ENCODE measurements at regions not wholly inside any gene's neighbourhood (a gene's known extent, or its start where the extent isn't known, plus 50 kb on each side); places are given as distances from the start of the nearest gene placed in this dataset.
"Not testable (repeated sequence)": the region's sequence is repeated elsewhere in the genome, so short reads cannot be mapped to it uniquely, and the experiment has no call there.

DNA sequence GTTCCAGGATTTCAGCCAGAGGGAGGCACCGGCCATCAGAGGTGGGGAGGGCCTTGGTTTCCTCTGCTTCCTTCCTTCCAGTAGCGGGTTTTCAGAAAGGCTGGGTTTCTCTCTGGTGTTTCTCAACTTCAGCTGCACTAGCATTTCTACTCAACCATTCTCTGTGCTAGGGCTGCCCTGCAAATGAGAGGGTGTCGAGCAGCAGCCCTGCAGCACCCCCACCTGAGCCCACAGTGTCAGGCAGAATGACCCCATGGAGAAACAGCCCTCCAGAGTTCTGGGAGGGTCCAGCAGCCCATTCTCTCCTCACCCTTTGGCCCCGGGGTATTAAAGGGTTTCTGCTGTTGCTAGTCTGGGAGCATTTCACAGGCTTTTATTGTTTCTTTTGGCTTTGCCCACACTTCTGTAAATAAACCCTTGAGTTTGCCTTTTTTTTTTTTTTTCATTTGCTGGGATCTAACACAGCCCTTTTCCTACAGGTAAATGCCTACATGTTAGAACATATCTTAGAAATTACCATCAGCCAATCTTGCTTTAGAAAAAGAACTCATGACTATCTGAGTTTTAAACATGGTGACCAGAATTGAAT lies 151.5 kb upstream of the VIPR2 start:
- no peak for DNase-seq (ENCODE audit: low spot score)
- H3K4me1 ChIP-seq (ENCODE audit: control insufficient read depth in 4 of 4, insufficient read depth in 4 of 4, low read length in 3 of 4) = no peaks in the 10 kb centered on the region
- H3K36me3 ChIP-seq (ENCODE audit: control insufficient read depth in 4 of 4, insufficient read depth in 3 of 4, low read depth in 1 of 4, low read length in 3 of 4) = no peaks in the 10 kb centered on the region
- TF ChIP-seq, protein P1, sequence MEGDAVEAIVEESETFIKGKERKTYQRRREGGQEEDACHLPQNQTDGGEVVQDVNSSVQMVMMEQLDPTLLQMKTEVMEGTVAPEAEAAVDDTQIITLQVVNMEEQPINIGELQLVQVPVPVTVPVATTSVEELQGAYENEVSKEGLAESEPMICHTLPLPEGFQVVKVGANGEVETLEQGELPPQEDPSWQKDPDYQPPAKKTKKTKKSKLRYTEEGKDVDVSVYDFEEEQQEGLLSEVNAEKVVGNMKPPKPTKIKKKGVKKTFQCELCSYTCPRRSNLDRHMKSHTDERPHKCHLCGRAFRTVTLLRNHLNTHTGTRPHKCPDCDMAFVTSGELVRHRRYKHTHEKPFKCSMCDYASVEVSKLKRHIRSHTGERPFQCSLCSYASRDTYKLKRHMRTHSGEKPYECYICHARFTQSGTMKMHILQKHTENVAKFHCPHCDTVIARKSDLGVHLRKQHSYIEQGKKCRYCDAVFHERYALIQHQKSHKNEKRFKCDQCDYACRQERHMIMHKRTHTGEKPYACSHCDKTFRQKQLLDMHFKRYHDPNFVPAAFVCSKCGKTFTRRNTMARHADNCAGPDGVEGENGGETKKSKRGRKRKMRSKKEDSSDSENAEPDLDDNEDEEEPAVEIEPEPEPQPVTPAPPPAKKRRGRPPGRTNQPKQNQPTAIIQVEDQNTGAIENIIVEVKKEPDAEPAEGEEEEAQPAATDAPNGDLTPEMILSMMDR (IDR thresholded peaks at IDR 0.05; ENCODE audit: low read depth, low read length, missing input control) = no peak
- TF ChIP-seq FOXA2 (IDR thresholded peaks at IDR 0.05) (no peak), NR2F2 (IDR thresholded peaks at IDR 0.05) (no peak), FOXA1 (IDR thresholded peaks at IDR 0.05) (no peak), EGR1 (IDR thresholded peaks at IDR 0.05; ENCODE audit: low read depth in 2 of 2) (no peak), HNF4A (conservative IDR thresholded peaks at IDR 0.05) (no peak)
- TF ChIP-seq, protein P2, sequence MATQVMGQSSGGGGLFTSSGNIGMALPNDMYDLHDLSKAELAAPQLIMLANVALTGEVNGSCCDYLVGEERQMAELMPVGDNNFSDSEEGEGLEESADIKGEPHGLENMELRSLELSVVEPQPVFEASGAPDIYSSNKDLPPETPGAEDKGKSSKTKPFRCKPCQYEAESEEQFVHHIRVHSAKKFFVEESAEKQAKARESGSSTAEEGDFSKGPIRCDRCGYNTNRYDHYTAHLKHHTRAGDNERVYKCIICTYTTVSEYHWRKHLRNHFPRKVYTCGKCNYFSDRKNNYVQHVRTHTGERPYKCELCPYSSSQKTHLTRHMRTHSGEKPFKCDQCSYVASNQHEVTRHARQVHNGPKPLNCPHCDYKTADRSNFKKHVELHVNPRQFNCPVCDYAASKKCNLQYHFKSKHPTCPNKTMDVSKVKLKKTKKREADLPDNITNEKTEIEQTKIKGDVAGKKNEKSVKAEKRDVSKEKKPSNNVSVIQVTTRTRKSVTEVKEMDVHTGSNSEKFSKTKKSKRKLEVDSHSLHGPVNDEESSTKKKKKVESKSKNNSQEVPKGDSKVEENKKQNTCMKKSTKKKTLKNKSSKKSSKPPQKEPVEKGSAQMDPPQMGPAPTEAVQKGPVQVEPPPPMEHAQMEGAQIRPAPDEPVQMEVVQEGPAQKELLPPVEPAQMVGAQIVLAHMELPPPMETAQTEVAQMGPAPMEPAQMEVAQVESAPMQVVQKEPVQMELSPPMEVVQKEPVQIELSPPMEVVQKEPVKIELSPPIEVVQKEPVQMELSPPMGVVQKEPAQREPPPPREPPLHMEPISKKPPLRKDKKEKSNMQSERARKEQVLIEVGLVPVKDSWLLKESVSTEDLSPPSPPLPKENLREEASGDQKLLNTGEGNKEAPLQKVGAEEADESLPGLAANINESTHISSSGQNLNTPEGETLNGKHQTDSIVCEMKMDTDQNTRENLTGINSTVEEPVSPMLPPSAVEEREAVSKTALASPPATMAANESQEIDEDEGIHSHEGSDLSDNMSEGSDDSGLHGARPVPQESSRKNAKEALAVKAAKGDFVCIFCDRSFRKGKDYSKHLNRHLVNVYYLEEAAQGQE (IDR thresholded peaks at IDR 0.05) = no peak
- TF ChIP-seq, protein P3, sequence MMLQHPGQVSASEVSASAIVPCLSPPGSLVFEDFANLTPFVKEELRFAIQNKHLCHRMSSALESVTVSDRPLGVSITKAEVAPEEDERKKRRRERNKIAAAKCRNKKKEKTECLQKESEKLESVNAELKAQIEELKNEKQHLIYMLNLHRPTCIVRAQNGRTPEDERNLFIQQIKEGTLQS (IDR thresholded peaks at IDR 0.05) = no peak
- TF ChIP-seq, protein P4, sequence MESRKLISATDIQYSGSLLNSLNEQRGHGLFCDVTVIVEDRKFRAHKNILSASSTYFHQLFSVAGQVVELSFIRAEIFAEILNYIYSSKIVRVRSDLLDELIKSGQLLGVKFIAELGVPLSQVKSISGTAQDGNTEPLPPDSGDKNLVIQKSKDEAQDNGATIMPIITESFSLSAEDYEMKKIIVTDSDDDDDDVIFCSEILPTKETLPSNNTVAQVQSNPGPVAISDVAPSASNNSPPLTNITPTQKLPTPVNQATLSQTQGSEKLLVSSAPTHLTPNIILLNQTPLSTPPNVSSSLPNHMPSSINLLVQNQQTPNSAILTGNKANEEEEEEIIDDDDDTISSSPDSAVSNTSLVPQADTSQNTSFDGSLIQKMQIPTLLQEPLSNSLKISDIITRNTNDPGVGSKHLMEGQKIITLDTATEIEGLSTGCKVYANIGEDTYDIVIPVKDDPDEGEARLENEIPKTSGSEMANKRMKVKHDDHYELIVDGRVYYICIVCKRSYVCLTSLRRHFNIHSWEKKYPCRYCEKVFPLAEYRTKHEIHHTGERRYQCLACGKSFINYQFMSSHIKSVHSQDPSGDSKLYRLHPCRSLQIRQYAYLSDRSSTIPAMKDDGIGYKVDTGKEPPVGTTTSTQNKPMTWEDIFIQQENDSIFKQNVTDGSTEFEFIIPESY (IDR thresholded peaks at IDR 0.05) = no peak
- no peaks in the 10 kb centered on the region for H3K27me3 ChIP-seq (ENCODE audit: control insufficient read depth in 4 of 4, insufficient read depth in 4 of 4, low read length in 3 of 4)
- H3K9me3 ChIP-seq (ENCODE audit: control insufficient read depth in 4 of 4, low read length in 3 of 4) = peaks cover 0 to 3% (median 0%) of the 10 kb centered on the region in 4 donors
- no peak overlapping the region for H3K27ac ChIP-seq (ENCODE audit: low read depth in 1 of 2, low read length in 2 of 2)
- H3K4me3 ChIP-seq (ENCODE audit: low read depth in 1 of 3, low read length in 3 of 3) = no peak overlapping the region
- H3K9ac ChIP-seq (ENCODE audit: low read depth in 1 of 2, low read length in 2 of 2) = no peak overlapping the region
- 47% methylated on average over 4 of the region's 4 CpGs for WGBS

DNA sequence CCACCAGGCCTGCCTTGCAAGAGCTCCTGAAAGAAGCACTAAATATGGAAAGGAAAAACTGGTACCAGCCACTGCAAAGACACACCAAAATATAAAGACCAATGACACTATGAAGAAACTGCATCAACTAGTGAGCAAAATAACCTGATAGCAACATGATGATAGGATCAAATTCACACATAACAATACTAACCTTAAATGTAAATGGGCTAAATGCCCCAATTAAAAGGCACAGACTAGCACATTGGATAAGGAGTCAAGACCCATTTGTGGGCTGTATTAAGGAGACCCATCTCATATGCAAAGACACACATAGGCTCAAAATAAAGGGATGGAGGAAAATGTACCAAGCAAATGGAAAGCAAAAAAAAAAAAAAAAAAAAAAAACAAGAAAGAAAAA lies 141.8 kb upstream of the VIPR2 start:
- H3K27ac ChIP-seq (ENCODE audit: low read depth in 1 of 2, low read length in 2 of 2); H3K27me3 ChIP-seq (ENCODE audit: control insufficient read depth in 4 of 4, insufficient read depth in 4 of 4, low read length in 3 of 4); DNase-seq (ENCODE audit: low spot score); H3K36me3 ChIP-seq (ENCODE audit: control insufficient read depth in 4 of 4, insufficient read depth in 3 of 4, low read depth in 1 of 4, low read length in 3 of 4); H3K9ac ChIP-seq (ENCODE audit: low read depth in 1 of 2, low read length in 2 of 2); H3K4me3 ChIP-seq (ENCODE audit: low read depth in 1 of 3, low read length in 3 of 3); H3K9me3 ChIP-seq (ENCODE audit: control insufficient read depth in 4 of 4, low read length in 3 of 4); H3K4me1 ChIP-seq (ENCODE audit: control insufficient read depth in 4 of 4, insufficient read depth in 4 of 4, low read length in 3 of 4): not testable (repeated sequence)

DNA sequence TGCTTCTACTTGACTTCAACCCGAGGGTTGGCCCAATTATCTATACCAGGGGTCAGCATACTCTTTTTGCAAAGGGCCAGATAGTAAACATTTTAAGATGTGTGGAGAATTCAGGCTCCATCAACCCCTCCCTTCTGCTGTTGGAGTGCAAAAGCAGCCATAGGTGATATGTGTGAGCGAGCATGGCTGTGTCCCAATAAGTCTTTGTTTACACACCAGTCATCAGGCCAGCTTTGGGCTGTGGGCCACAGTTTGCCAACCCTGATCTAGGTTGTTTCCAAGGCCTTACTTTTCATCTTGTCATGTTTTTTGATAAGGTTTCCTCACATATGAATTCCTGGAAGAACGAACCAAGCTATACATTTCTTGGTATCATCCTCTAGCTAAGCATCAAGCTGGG lies 136.9 kb upstream of the VIPR2 start:
- Histone ChIP-seq H3K9ac (ENCODE audit: low read depth in 1 of 2, low read length in 2 of 2) (no peak overlapping the region), H3K4me1 (ENCODE audit: control insufficient read depth in 4 of 4, insufficient read depth in 4 of 4, low read length in 3 of 4) (no peaks in the 10 kb centered on the region), H3K27me3 (ENCODE audit: control insufficient read depth in 4 of 4, insufficient read depth in 4 of 4, low read length in 3 of 4) (no peaks in the 10 kb centered on the region), H3K36me3 (ENCODE audit: control insufficient read depth in 4 of 4, insufficient read depth in 3 of 4, low read depth in 1 of 4, low read length in 3 of 4) (no peaks in the 10 kb centered on the region), H3K9me3 (ENCODE audit: control insufficient read depth in 4 of 4, low read length in 3 of 4) (peaks cover 0 to 4% (median 2%) of the 10 kb centered on the region in 4 donors), H3K4me3 (ENCODE audit: low read depth in 1 of 3, low read length in 3 of 3) (no peak overlapping the region), H3K27ac (ENCODE audit: low read depth in 1 of 2, low read length in 2 of 2) (no peak overlapping the region)
- no peak for DNase-seq (ENCODE audit: low spot score)
- 55% methylated on average over 3 of the region's 3 CpGs for WGBS
- TF ChIP-seq, protein P5, sequence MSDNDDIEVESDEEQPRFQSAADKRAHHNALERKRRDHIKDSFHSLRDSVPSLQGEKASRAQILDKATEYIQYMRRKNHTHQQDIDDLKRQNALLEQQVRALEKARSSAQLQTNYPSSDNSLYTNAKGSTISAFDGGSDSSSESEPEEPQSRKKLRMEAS (IDR thresholded peaks at IDR 0.05) = no peak
- TF ChIP-seq FOXA1 (IDR thresholded peaks at IDR 0.05) = no peak
- TF ChIP-seq, protein P4 (IDR thresholded peaks at IDR 0.05) = no peak
- no peak for TF ChIP-seq RXRA (IDR thresholded peaks at IDR 0.05)
- TF ChIP-seq, protein P2 (IDR thresholded peaks at IDR 0.05) = no peak
- TF ChIP-seq SP1 (IDR thresholded peaks at IDR 0.05) = no peak
- no peak for TF ChIP-seq YY1 (IDR thresholded peaks at IDR 0.05)
- no peak for TF ChIP-seq HNF4G (IDR thresholded peaks at IDR 0.05)

Data from liver (tissue), 8 donors.